ENCODE measurements at regions not wholly inside any gene's neighbourhood (a gene's known extent, or its start where the extent isn't known, plus 50 kb on each side); places are given as distances from the start of the nearest gene placed in this dataset.
"Not testable (repeated sequence)": the region's sequence is repeated elsewhere in the genome, so short reads cannot be mapped to it uniquely, and the experiment has no call there.

- Mint-ChIP-seq H3K27me3 (peaks cover 2% of the 10 kb centered on the region), H3K4me3 (no peak overlapping the region), H3K27ac (no peak overlapping the region), H3K4me1 (no peaks in the 10 kb centered on the region), H3K36me3 (ENCODE audit: low read depth) (no peaks in the 10 kb centered on the region), H3K9me3 (no peaks in the 10 kb centered on the region)
- intact Hi-C loops (cut with micrococcal nuclease), result no loop called here
- no peak for DNase-seq
These were observed 120.2 kb upstream of the MAP3K4 start for GRCh38 chr6:160871320-160871719.

- Mint-ChIP-seq H3K27me3 (peaks cover 2% of the 10 kb centered on the region), H3K27ac (no peak overlapping the region), H3K9me3 (no peaks in the 10 kb centered on the region), H3K36me3 (ENCODE audit: low read depth) (no peaks in the 10 kb centered on the region), H3K4me1 (no peaks in the 10 kb centered on the region), H3K4me3 (no peak overlapping the region)
- DNase-seq, result no peak
- intact Hi-C loops (cut with micrococcal nuclease), result no loop called here
These were observed 110.3 kb upstream of the MAP3K4 start for GRCh38 chr6:160881148-160881808.

DNA sequence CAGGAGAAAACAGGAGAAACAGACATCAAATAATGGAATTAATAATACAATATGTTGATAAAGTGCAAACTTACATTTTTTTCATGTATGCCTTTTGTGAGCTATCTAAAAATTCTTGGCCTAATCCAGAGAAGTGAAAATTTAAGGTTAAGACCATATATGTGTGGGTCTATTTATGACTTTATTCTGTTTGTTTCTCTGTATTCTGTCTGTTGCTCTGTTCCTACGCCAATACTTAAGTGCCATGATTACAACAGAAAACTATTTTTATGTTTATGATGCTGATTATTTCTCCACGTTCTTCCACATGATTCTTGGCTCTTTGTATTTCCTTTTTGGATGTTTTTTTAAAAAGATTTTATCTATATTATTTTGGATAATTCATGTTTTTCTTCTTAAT, 109.6 kb upstream of the MAP3K4 start:
- Mint-ChIP-seq H3K36me3 (ENCODE audit: low read depth) (no peaks in the 10 kb centered on the region), H3K9me3 (no peaks in the 10 kb centered on the region), H3K4me3 (no peak overlapping the region), H3K27ac (no peak overlapping the region), H3K27me3 (peaks cover 2% of the 10 kb centered on the region), H3K4me1 (no peaks in the 10 kb centered on the region)
- no peak for DNase-seq
- intact Hi-C loops (cut with micrococcal nuclease), result no loop called here

- Mint-ChIP-seq H3K27ac (no peak overlapping the region), H3K4me3 (no peak overlapping the region), H3K27me3 (peaks cover 2% of the 10 kb centered on the region), H3K36me3 (ENCODE audit: low read depth) (no peaks in the 10 kb centered on the region), H3K9me3 (no peaks in the 10 kb centered on the region), H3K4me1 (no peaks in the 10 kb centered on the region)
- no peak for DNase-seq
- intact Hi-C loops (cut with micrococcal nuclease), result no loop called here
These were observed 108.7 kb upstream of the MAP3K4 start for GRCh38 chr6:160882791-160883279.

DNA sequence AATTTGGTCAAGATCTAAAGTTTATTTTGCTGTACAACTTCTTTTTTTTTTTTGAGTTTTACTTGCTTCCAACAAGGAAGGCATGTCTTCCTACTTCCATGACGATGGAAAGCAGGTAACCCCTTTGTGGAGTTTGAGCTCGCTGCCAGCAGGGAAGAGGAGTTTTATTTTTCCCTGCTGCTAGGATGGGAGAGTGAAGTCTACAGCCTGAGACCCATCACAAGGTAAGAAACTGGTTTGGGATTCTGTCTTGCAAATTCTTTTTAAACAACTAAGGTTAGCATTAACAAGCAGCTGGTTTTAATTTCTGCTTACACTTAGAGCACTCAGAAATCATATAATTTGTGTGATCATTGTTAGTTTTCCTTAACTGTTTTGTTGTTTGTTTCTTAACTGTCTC, 108.0 kb upstream of the MAP3K4 start:
- H3K4me1 Mint-ChIP-seq, result no peaks in the 10 kb centered on the region
- H3K36me3 Mint-ChIP-seq (ENCODE audit: low read depth), result no peaks in the 10 kb centered on the region
- H3K4me3 Mint-ChIP-seq, result no peak overlapping the region
- no peak for DNase-seq
- H3K27me3 Mint-ChIP-seq, result peaks cover 2% of the 10 kb centered on the region
- H3K27ac Mint-ChIP-seq, result no peak overlapping the region
- intact Hi-C loops (cut with micrococcal nuclease), result no loop called here
- no peaks in the 10 kb centered on the region for H3K9me3 Mint-ChIP-seq

GRCh38 chr6:160883999-160884398, 107.6 kb upstream of the MAP3K4 start:
- no peak overlapping the region for H3K4me3 Mint-ChIP-seq
- no peak for DNase-seq
- peaks cover 2% of the 10 kb centered on the region for H3K27me3 Mint-ChIP-seq
- H3K36me3 Mint-ChIP-seq (ENCODE audit: low read depth), result no peaks in the 10 kb centered on the region
- no peaks in the 10 kb centered on the region for H3K4me1 Mint-ChIP-seq
- H3K9me3 Mint-ChIP-seq, result no peaks in the 10 kb centered on the region
- intact Hi-C loops (cut with micrococcal nuclease), result no loop called here
- H3K27ac Mint-ChIP-seq, result no peak overlapping the region

- not testable (repeated sequence) for H3K9me3 Mint-ChIP-seq
These were observed 102.4 kb upstream of the MAP3K4 start for GRCh38 chr6:160889148-160889547.

DNA sequence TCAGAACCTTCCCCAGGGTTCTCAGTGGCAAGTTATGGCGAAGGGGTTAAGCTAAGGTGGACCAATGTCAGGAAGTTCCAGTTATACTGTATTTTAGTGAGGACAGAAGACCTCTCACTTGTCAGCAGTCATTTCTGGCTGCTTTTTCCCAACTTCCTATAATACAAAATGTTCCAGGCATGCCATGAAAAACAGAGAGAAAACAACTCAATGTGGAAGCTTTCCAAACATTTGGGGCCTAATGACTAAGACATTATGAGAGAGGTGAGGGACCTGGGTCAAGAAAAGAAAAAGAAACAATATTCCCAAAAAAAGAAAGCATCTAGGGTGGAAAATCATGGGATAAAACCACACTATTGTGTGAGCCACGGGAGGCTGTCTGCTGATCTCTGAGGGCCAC, 99.9 kb upstream of the MAP3K4 start:
- DNase-seq, result no peak
- H3K9me3 Mint-ChIP-seq, result no peaks in the 10 kb centered on the region
- H3K27ac Mint-ChIP-seq, result no peak overlapping the region
- no peaks in the 10 kb centered on the region for H3K36me3 Mint-ChIP-seq (ENCODE audit: low read depth)
- peaks cover 2% of the 10 kb centered on the region for H3K27me3 Mint-ChIP-seq
- intact Hi-C loops (cut with micrococcal nuclease), result no loop called here
- H3K4me3 Mint-ChIP-seq, result no peak overlapping the region
- H3K4me1 Mint-ChIP-seq, result no peaks in the 10 kb centered on the region

More at GRCh38 chr6:160889148-160889547, 102.4 kb upstream of the MAP3K4 start:
- DNase-seq; H3K27ac Mint-ChIP-seq; H3K4me3 Mint-ChIP-seq; H3K36me3 Mint-ChIP-seq (ENCODE audit: low read depth); intact Hi-C loops (cut with micrococcal nuclease); H3K4me1 Mint-ChIP-seq; H3K27me3 Mint-ChIP-seq: not testable (repeated sequence)

- no peaks in the 10 kb centered on the region for H3K9me3 Mint-ChIP-seq
- peaks cover 2% of the 10 kb centered on the region for H3K27me3 Mint-ChIP-seq
These were observed 96.0 kb upstream of the MAP3K4 start for GRCh38 chr6:160895562-160895961.

GRCh38 chr6:160899671-160900430, 91.7 kb upstream of the MAP3K4 start:
- H3K27me3 Mint-ChIP-seq, result peaks cover 4% of the 10 kb centered on the region
- DNase-seq, result no peak
- H3K4me1 Mint-ChIP-seq, result no peaks in the 10 kb centered on the region
- intact Hi-C loops (cut with micrococcal nuclease), result no loop called here
- H3K9me3 Mint-ChIP-seq, result no peaks in the 10 kb centered on the region
- H3K27ac Mint-ChIP-seq, result no peak overlapping the region
- H3K4me3 Mint-ChIP-seq, result no peak overlapping the region
- H3K36me3 Mint-ChIP-seq (ENCODE audit: low read depth), result no peaks in the 10 kb centered on the region

More at GRCh38 chr6:160895562-160895961, 96.0 kb upstream of the MAP3K4 start:
- intact Hi-C loops (cut with micrococcal nuclease), result no loop called here
- Mint-ChIP-seq H3K4me3 (no peak overlapping the region), H3K36me3 (ENCODE audit: low read depth) (no peaks in the 10 kb centered on the region), H3K4me1 (no peaks in the 10 kb centered on the region), H3K27ac (no peak overlapping the region)
- DNase-seq, result no peak

DNA sequence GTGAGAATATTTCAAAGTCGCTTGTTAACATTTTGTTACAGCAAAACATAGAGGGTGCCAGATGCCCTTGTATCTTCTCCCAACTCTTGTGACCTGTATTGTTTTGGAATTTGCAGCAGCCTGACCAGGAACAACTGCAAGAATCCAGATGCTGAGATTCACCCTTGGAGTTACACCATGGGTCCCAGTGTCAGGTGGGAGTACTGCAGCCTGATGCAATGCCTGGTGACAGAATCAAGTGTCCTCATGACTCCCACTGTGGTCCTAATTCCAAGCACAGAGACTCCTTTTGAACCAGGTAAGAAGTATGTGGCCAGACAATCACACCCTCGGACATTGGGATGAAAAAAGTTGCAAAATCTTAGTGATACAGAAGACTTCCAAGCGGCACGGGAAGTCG, 79.6 kb upstream of the MAP3K4 start:
- Mint-ChIP-seq H3K9me3 (no peaks in the 10 kb centered on the region), H3K36me3 (ENCODE audit: low read depth) (no peaks in the 10 kb centered on the region), H3K4me1 (no peaks in the 10 kb centered on the region), H3K27me3 (peaks cover 2% of the 10 kb centered on the region), H3K27ac (no peak overlapping the region), H3K4me3 (no peak overlapping the region)
- intact Hi-C loops (cut with micrococcal nuclease), result no loop called here
- DNase-seq, result no peak

DNA sequence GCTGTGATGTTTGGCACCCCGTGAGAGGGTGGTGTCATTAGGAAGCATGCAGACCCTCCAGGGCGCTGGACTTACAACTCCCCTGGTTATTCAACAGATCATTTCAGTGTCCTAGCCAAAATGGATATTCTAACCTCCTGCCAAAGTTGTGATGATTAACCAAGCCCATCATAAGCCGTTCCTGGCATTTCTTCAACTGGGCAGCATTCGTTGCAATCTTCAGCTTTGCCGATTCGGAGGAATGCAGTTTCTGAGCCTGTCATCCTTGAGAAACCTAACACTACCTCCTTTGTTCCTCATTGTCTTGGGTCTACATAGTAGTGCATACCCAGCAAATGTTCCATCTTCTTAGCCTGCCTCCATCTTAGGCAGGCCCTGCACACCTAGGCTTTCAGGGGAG, 79.2 kb upstream of the MAP3K4 start:
- Mint-ChIP-seq H3K4me1 (no peaks in the 10 kb centered on the region), H3K27ac (no peak overlapping the region), H3K36me3 (ENCODE audit: low read depth) (no peaks in the 10 kb centered on the region), H3K9me3 (no peaks in the 10 kb centered on the region), H3K27me3 (peaks cover 2% of the 10 kb centered on the region), H3K4me3 (no peak overlapping the region)
- no peak for DNase-seq
- intact Hi-C loops (cut with micrococcal nuclease), result no loop called here

GRCh38 chr6:160917572-160917971, 74.0 kb upstream of the MAP3K4 start:
- peaks cover 2% of the 10 kb centered on the region for H3K27me3 Mint-ChIP-seq
- no peaks in the 10 kb centered on the region for H3K4me1 Mint-ChIP-seq
- no peak overlapping the region for H3K4me3 Mint-ChIP-seq
- intact Hi-C loops (cut with micrococcal nuclease), result no loop called here
- H3K9me3 Mint-ChIP-seq, result no peaks in the 10 kb centered on the region
- no peaks in the 10 kb centered on the region for H3K36me3 Mint-ChIP-seq (ENCODE audit: low read depth)
- no peak for DNase-seq
- H3K27ac Mint-ChIP-seq, result no peak overlapping the region

- H3K4me3 Mint-ChIP-seq, result no peak overlapping the region
These were observed 71.7 kb upstream of the MAP3K4 start for GRCh38 chr6:160919723-160920440.

More at GRCh38 chr6:160919723-160920440, 71.7 kb upstream of the MAP3K4 start:
- intact Hi-C loops (cut with micrococcal nuclease), result no loop called here
- Mint-ChIP-seq H3K27me3 (no peaks in the 10 kb centered on the region), H3K4me1 (no peaks in the 10 kb centered on the region), H3K27ac (no peak overlapping the region), H3K9me3 (no peaks in the 10 kb centered on the region), H3K36me3 (ENCODE audit: low read depth) (no peaks in the 10 kb centered on the region)
- DNase-seq, result no peak
